Liver (tissue), 8 donors: ENCODE measurements at regions not wholly inside any gene's neighbourhood (a gene's known extent, or its start where the extent isn't known, plus 50 kb on each side); places are given as distances from the start of the nearest gene placed in this dataset.

Experiments used
- DNase-seq: peaks from one replicate; pipeline ENCODE4 v3.0.0-alpha.2; 2017; ENCODE audit warnings: low spot score
- H3K27ac ChIP-seq, 2 donors: one replicate each; pipeline ENCODE4 v1.7.0; 2013; ENCODE audit warnings: inconsistent platforms in 2 of 2, low read length in 2 of 2, control low read depth in 1 of 2, low read depth in 1 of 2, mild to moderate bottlenecking in 1 of 2
- H3K27me3 ChIP-seq, 4 donors: one replicate each; pipeline versions ENCODE4 v1.6.1 to v1.7.0; 2013; ENCODE audit warnings: low read length in 3 of 4, inconsistent platforms in 1 of 4, mild to moderate bottlenecking in 1 of 4, moderate library complexity in 1 of 4; ENCODE audit not compliant: control insufficient read depth in 4 of 4, insufficient read depth in 4 of 4
- H3K36me3 ChIP-seq, 4 donors: one replicate each; pipeline versions ENCODE4 v1.6.1 to v1.7.0; 2013; ENCODE audit warnings: low read length in 3 of 4, mild to moderate bottlenecking in 3 of 4, low read depth in 1 of 4, moderate library complexity in 1 of 4; ENCODE audit not compliant: control insufficient read depth in 4 of 4, insufficient read depth in 3 of 4
- H3K4me1 ChIP-seq, 4 donors: one replicate each; pipeline versions ENCODE4 v1.6.1 to v1.7.0; 2013; ENCODE audit warnings: low read length in 3 of 4, mild to moderate bottlenecking in 3 of 4, moderate library complexity in 1 of 4; ENCODE audit not compliant: control insufficient read depth in 4 of 4, insufficient read depth in 4 of 4
- H3K4me3 ChIP-seq, 3 donors: one replicate each; pipeline versions ENCODE4 v1.6.1 to v1.7.0; 2013; ENCODE audit warnings: low read length in 3 of 3, control low read depth in 1 of 3, low read depth in 1 of 3, mild to moderate bottlenecking in 1 of 3
- H3K9ac ChIP-seq, 2 donors: one replicate each; pipeline ENCODE4 v1.7.0; 2013; ENCODE audit warnings: low read length in 2 of 2, mild to moderate bottlenecking in 2 of 2, moderate library complexity in 2 of 2, control low read depth in 1 of 2, low read depth in 1 of 2
- H3K9me3 ChIP-seq, 4 donors: one replicate each; pipeline versions ENCODE4 v1.6.1 to v1.7.0; 2013; ENCODE audit warnings: low read length in 3 of 4; ENCODE audit not compliant: control insufficient read depth in 4 of 4
- EGR1 ChIP-seq, 2 donors: IDR thresholded peaks; 2 replicates each; pipeline ENCODE4 v1.6.1; 2016 to 2018; ENCODE audit warnings: antibody characterized with exemption in 2 of 2, low read depth in 2 of 2
- FOXA1 ChIP-seq: IDR thresholded peaks from 2 replicates; pipeline ENCODE4 v1.6.1; 2016; ENCODE audit warnings: antibody characterized with exemption
- FOXA2 ChIP-seq: IDR thresholded peaks from 2 replicates; pipeline ENCODE4 v1.6.1; 2016; ENCODE audit warnings: antibody characterized with exemption
- GABPA ChIP-seq, 2 donors: IDR thresholded peaks in 1 of 2; conservative IDR thresholded peaks in 1 of 2; 2 replicates each; pipeline ENCODE4 v1.6.1; 2016; ENCODE audit warnings: antibody characterized with exemption in 2 of 2, mild to moderate bottlenecking in 1 of 2, moderate library complexity in 1 of 2
- HNF4A ChIP-seq, 2 donors: conservative IDR thresholded peaks; 2 replicates each; pipeline ENCODE4 v1.6.1; 2016; ENCODE audit warnings: antibody characterized with exemption in 2 of 2, mild to moderate bottlenecking in 2 of 2
- HNF4G ChIP-seq: IDR thresholded peaks from 2 replicates; pipeline ENCODE4 v1.6.1; 2016; ENCODE audit warnings: antibody characterized with exemption
- JUND ChIP-seq, 2 donors: IDR thresholded peaks; 2 replicates each; pipeline ENCODE4 v1.6.1; 2016; ENCODE audit warnings: antibody characterized with exemption in 2 of 2
- NR2F2 ChIP-seq: IDR thresholded peaks from 2 replicates; pipeline ENCODE4 v1.6.1; 2016; ENCODE audit warnings: antibody characterized with exemption
- RAD21 ChIP-seq, 2 donors: IDR thresholded peaks; 2 replicates each; pipeline ENCODE4 v1.6.1; 2016; ENCODE audit warnings: antibody characterized with exemption in 2 of 2, mild to moderate bottlenecking in 2 of 2
- RXRA ChIP-seq, 2 donors: IDR thresholded peaks; 2 replicates each; pipeline ENCODE4 v1.6.1; 2017 to 2018; ENCODE audit warnings: antibody characterized with exemption in 2 of 2, mild to moderate bottlenecking in 1 of 2
- SP1 ChIP-seq: IDR thresholded peaks from 2 replicates; pipeline ENCODE4 v1.6.1; 2018; ENCODE audit warnings: antibody characterized with exemption, mild to moderate bottlenecking
- TAF1 ChIP-seq: conservative IDR thresholded peaks from 2 replicates; pipeline ENCODE4 v1.6.1; 2016; ENCODE audit warnings: antibody characterized with exemption, mild to moderate bottlenecking
- YY1 ChIP-seq: IDR thresholded peaks from 2 replicates; pipeline ENCODE4 v1.6.1; 2016; ENCODE audit warnings: antibody characterized with exemption, mild to moderate bottlenecking
- WGBS: extraction: QIAGEN DNeasy Blood & Tissue Kit; methylation state at CpG from one replicate; pipeline ENCODE4 v1.1.7; 2013; 5-methylcytosine and 5-hydroxymethylcytosine counted together
- TF ChIP-seq, protein P1 (sequence below): fragments of 150-350 bp; IDR thresholded peaks from 2 replicates; pipeline ENCODE4 v1.5.1; 2017; ENCODE audit warnings: improper control_type of control experiment, low read depth, low read length; ENCODE audit not compliant: missing input control
- TF ChIP-seq, protein P2 (sequence below): IDR thresholded peaks from 2 replicates; pipeline ENCODE4 v1.6.1; 2016; ENCODE audit warnings: antibody characterized with exemption
- TF ChIP-seq, protein P3 (sequence below): IDR thresholded peaks from 2 replicates; pipeline ENCODE4 v1.6.1; 2016; ENCODE audit warnings: antibody characterized with exemption
- TF ChIP-seq, protein P4 (sequence below): IDR thresholded peaks from 2 replicates; pipeline ENCODE4 v1.6.1; 2016; ENCODE audit warnings: antibody characterized with exemption
- TF ChIP-seq, protein P5 (sequence below): IDR thresholded peaks from 2 replicates; pipeline ENCODE4 v1.6.1; 2016; ENCODE audit warnings: antibody characterized with exemption, mild to moderate bottlenecking
- donor health status: healthy.
- donor health status: healthy.
- donor health status: healthy.
- donor health status: healthy.
- donor health status: healthy.

- Histone ChIP-seq H3K36me3 (no peaks in the 10 kb centered on the region), H3K27me3 (no peaks in the 10 kb centered on the region), H3K9ac (no peak overlapping the region), H3K9me3 (no peaks in the 10 kb centered on the region), H3K4me3 (no peak overlapping the region), H3K4me1 (no peaks in the 10 kb centered on the region), H3K27ac (no peak overlapping the region)
- no peak for DNase-seq
- TF ChIP-seq TAF1 (no peak), HNF4A (conservative IDR thresholded peaks at IDR 0.05) (no peak), FOXA1 (no peak), JUND (IDR thresholded peaks at IDR 0.05) (no peak), SP1 (no peak), GABPA (IDR thresholded peaks at IDR 0.05 in 1 of 2, conservative IDR thresholded peaks at IDR 0.05 in 1 of 2) (no peak), FOXA2 (no peak), RXRA (IDR thresholded peaks at IDR 0.05) (no peak), NR2F2 (no peak), YY1 (no peak), EGR1 (IDR thresholded peaks at IDR 0.05; ENCODE audit: low read depth in 2 of 2) (no peak), HNF4G (no peak), RAD21 (IDR thresholded peaks at IDR 0.05) (no peak)
- TF ChIP-seq, protein P1, sequence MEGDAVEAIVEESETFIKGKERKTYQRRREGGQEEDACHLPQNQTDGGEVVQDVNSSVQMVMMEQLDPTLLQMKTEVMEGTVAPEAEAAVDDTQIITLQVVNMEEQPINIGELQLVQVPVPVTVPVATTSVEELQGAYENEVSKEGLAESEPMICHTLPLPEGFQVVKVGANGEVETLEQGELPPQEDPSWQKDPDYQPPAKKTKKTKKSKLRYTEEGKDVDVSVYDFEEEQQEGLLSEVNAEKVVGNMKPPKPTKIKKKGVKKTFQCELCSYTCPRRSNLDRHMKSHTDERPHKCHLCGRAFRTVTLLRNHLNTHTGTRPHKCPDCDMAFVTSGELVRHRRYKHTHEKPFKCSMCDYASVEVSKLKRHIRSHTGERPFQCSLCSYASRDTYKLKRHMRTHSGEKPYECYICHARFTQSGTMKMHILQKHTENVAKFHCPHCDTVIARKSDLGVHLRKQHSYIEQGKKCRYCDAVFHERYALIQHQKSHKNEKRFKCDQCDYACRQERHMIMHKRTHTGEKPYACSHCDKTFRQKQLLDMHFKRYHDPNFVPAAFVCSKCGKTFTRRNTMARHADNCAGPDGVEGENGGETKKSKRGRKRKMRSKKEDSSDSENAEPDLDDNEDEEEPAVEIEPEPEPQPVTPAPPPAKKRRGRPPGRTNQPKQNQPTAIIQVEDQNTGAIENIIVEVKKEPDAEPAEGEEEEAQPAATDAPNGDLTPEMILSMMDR, result no peak
- TF ChIP-seq, protein P2, sequence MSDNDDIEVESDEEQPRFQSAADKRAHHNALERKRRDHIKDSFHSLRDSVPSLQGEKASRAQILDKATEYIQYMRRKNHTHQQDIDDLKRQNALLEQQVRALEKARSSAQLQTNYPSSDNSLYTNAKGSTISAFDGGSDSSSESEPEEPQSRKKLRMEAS, result no peak
- TF ChIP-seq, protein P3, sequence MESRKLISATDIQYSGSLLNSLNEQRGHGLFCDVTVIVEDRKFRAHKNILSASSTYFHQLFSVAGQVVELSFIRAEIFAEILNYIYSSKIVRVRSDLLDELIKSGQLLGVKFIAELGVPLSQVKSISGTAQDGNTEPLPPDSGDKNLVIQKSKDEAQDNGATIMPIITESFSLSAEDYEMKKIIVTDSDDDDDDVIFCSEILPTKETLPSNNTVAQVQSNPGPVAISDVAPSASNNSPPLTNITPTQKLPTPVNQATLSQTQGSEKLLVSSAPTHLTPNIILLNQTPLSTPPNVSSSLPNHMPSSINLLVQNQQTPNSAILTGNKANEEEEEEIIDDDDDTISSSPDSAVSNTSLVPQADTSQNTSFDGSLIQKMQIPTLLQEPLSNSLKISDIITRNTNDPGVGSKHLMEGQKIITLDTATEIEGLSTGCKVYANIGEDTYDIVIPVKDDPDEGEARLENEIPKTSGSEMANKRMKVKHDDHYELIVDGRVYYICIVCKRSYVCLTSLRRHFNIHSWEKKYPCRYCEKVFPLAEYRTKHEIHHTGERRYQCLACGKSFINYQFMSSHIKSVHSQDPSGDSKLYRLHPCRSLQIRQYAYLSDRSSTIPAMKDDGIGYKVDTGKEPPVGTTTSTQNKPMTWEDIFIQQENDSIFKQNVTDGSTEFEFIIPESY, result no peak
- TF ChIP-seq, protein P4, sequence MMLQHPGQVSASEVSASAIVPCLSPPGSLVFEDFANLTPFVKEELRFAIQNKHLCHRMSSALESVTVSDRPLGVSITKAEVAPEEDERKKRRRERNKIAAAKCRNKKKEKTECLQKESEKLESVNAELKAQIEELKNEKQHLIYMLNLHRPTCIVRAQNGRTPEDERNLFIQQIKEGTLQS, result no peak
- TF ChIP-seq, protein P5, sequence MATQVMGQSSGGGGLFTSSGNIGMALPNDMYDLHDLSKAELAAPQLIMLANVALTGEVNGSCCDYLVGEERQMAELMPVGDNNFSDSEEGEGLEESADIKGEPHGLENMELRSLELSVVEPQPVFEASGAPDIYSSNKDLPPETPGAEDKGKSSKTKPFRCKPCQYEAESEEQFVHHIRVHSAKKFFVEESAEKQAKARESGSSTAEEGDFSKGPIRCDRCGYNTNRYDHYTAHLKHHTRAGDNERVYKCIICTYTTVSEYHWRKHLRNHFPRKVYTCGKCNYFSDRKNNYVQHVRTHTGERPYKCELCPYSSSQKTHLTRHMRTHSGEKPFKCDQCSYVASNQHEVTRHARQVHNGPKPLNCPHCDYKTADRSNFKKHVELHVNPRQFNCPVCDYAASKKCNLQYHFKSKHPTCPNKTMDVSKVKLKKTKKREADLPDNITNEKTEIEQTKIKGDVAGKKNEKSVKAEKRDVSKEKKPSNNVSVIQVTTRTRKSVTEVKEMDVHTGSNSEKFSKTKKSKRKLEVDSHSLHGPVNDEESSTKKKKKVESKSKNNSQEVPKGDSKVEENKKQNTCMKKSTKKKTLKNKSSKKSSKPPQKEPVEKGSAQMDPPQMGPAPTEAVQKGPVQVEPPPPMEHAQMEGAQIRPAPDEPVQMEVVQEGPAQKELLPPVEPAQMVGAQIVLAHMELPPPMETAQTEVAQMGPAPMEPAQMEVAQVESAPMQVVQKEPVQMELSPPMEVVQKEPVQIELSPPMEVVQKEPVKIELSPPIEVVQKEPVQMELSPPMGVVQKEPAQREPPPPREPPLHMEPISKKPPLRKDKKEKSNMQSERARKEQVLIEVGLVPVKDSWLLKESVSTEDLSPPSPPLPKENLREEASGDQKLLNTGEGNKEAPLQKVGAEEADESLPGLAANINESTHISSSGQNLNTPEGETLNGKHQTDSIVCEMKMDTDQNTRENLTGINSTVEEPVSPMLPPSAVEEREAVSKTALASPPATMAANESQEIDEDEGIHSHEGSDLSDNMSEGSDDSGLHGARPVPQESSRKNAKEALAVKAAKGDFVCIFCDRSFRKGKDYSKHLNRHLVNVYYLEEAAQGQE, result no peak
- WGBS, result 84% methylated on average over 4 of the region's 4 CpGs
Measured at GRCh38 chr17:27368980-27369379, 75.1 kb downstream of the WSB1 start.
